Gastrocnemius medialis (tissue), 4 donors: ENCODE measurements at regions not wholly inside any gene's neighbourhood (a gene's known extent, or its start where the extent isn't known, plus 50 kb on each side); places are given as distances from the start of the nearest gene placed in this dataset.

Experiments
- POLR2A ChIP-seq, 2 donors: fragments of 450-650 bp; IDR thresholded peaks; one replicate each; pipeline ENCODE4 v1.6.1; 2017; ENCODE audit warnings: antibody characterized with exemption in 2 of 2, mild to moderate bottlenecking in 2 of 2, moderate library complexity in 2 of 2
- TF ChIP-seq, protein P1 (sequence below), 5 experiments: fragments of 450-650 bp in 3 of 5; fragments of 200-600 bp in 2 of 5; sonication (generic) in 2 of 5; IDR thresholded peaks in 4 of 5; conservative IDR thresholded peaks in 1 of 5; 1 replicate in 4 of 5; 2 replicates in 1 of 5; pipeline ENCODE4 v1.5.1; 2016 to 2019; ENCODE audit warnings: antibody characterized with exemption in 5 of 5, mild to moderate bottlenecking in 3 of 5, moderate library complexity in 3 of 5

DNA sequence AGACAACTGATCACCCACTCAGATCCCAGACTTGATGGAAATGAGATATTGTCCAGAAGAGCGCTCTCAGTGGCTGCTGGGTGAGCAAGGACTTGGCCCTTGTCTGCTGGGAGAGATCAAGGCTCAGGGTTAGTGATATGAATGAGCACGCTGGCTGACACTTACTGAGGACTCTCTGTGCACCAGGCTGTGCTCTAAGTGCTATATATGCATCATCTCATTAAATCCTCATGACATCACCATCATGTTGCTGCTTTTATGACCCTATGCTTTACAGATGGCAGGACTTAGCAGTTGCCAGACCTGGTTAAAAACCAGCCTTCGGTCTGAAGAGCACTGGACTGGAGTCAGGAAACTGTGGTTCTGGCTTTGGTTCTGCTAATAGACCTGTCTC, 260.9 kb downstream of the VRK1 start:
- TF ChIP-seq, protein P1, sequence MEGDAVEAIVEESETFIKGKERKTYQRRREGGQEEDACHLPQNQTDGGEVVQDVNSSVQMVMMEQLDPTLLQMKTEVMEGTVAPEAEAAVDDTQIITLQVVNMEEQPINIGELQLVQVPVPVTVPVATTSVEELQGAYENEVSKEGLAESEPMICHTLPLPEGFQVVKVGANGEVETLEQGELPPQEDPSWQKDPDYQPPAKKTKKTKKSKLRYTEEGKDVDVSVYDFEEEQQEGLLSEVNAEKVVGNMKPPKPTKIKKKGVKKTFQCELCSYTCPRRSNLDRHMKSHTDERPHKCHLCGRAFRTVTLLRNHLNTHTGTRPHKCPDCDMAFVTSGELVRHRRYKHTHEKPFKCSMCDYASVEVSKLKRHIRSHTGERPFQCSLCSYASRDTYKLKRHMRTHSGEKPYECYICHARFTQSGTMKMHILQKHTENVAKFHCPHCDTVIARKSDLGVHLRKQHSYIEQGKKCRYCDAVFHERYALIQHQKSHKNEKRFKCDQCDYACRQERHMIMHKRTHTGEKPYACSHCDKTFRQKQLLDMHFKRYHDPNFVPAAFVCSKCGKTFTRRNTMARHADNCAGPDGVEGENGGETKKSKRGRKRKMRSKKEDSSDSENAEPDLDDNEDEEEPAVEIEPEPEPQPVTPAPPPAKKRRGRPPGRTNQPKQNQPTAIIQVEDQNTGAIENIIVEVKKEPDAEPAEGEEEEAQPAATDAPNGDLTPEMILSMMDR (IDR thresholded peaks at IDR 0.05 in 4 of 5, conservative IDR thresholded peaks at IDR 0.05 in 1 of 5): no peak
- no peak for TF ChIP-seq POLR2A (IDR thresholded peaks at IDR 0.05)
